ENCODE measurements at regions not wholly inside any gene's neighbourhood (a gene's known extent, or its start where the extent isn't known, plus 50 kb on each side); places are given as distances from the start of the nearest gene placed in this dataset.

GRCh38 chr2:203789618-203790017, 78.0 kb upstream of the CTLA4 start:
- Histone ChIP-seq H3K4me3 (replicated peaks; ENCODE audit: low read depth, low read length) (no peak overlapping the region), H3K36me3 (ENCODE audit: control insufficient read depth, insufficient read depth, low read length) (no peaks in the 10 kb centered on the region), H3K27me3 (replicated peaks; ENCODE audit: control insufficient read depth, insufficient read depth, low read length) (no peaks in the 10 kb centered on the region)
- DNase-seq (ENCODE audit: extremely low read depth, insufficient read length), result no peak
- TF ChIP-seq CTCF (IDR thresholded peaks at IDR 0.05; ENCODE audit: insufficient read depth, low read length, poor library complexity, severe bottlenecking), result no peak

DNA sequence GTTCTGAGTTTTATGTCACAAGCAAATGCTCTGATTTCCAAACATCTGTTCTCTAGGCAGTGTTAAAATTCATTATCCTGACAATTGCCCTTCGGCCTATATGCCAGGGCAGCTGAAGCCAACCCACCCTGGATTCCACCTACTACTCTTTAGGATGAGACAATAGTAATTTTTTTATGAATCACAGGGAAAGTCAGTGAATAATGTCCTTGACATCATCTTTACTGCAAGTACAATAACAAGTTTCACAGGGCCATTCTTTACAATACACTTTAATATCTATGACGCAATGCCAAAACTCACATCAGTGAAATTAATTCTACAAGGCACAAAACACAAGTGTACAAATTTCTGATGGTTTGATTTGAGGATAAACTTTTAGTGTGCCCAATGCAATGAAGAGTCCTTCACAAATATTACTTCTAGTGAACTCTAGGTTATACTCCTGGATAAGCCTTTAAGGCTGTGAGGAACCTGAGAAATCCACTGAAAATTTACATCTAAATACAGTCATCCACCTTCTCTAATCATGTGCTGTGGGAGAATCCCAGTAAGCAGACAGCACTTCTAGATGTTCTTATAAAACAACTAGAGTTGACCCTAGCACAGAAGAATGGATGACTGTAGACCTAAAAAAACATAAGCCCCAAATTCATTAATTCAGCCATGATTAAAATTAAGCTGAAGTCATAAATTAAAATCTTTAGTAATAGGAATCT, 77.3 kb upstream of the CTLA4 start:
- Histone ChIP-seq H3K27me3 (replicated peaks; ENCODE audit: control insufficient read depth, insufficient read depth, low read length) (no peaks in the 10 kb centered on the region), H3K4me3 (replicated peaks; ENCODE audit: low read depth, low read length) (no peak overlapping the region), H3K36me3 (ENCODE audit: control insufficient read depth, insufficient read depth, low read length) (no peaks in the 10 kb centered on the region)
- no peak for TF ChIP-seq CTCF (IDR thresholded peaks at IDR 0.05; ENCODE audit: insufficient read depth, low read length, poor library complexity, severe bottlenecking)
- no peak for DNase-seq (ENCODE audit: extremely low read depth, insufficient read length)

- DNase-seq (ENCODE audit: extremely low read depth, insufficient read length), result no peak
- Histone ChIP-seq H3K27me3 (replicated peaks; ENCODE audit: control insufficient read depth, insufficient read depth, low read length) (no peaks in the 10 kb centered on the region), H3K4me3 (replicated peaks; ENCODE audit: low read depth, low read length) (no peak overlapping the region), H3K36me3 (ENCODE audit: control insufficient read depth, insufficient read depth, low read length) (no peaks in the 10 kb centered on the region)
- no peak for TF ChIP-seq CTCF (IDR thresholded peaks at IDR 0.05; ENCODE audit: insufficient read depth, low read length, poor library complexity, severe bottlenecking)
Measured at GRCh38 chr2:203796248-203797010, 71.1 kb upstream of the CTLA4 start.

DNA sequence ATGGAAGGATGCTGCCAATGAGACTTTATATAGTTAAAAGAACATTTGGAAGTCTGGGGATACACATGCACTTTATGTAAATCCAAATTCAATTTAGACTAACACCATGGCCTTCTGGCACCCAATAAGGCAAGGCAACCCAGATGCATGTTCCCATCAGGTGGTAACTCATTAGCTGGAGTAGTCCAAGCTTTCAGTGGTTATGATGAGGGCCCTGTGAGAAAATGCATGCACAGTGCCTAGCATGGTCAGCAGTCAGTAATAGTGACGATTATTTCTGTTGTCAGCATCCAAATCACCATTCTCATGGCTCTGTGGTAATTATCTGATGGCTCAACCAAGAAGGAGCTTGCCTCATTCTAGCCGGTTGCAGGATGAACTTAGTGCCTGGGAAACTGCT, 70.3 kb upstream of the CTLA4 start:
- no peak overlapping the region for H3K4me3 ChIP-seq (replicated peaks; ENCODE audit: low read depth, low read length)
- DNase-seq (ENCODE audit: extremely low read depth, insufficient read length), result no peak
- no peak for TF ChIP-seq CTCF (IDR thresholded peaks at IDR 0.05; ENCODE audit: insufficient read depth, low read length, poor library complexity, severe bottlenecking)
- H3K36me3 ChIP-seq (ENCODE audit: control insufficient read depth, insufficient read depth, low read length), result no peaks in the 10 kb centered on the region
- no peaks in the 10 kb centered on the region for H3K27me3 ChIP-seq (replicated peaks; ENCODE audit: control insufficient read depth, insufficient read depth, low read length)

GRCh38 chr2:203797712-203798111, 69.9 kb upstream of the CTLA4 start:
- no peaks in the 10 kb centered on the region for H3K36me3 ChIP-seq (ENCODE audit: control insufficient read depth, insufficient read depth, low read length)
- TF ChIP-seq CTCF (IDR thresholded peaks at IDR 0.05; ENCODE audit: insufficient read depth, low read length, poor library complexity, severe bottlenecking), result no peak
- DNase-seq (ENCODE audit: extremely low read depth, insufficient read length), result no peak
- no peaks in the 10 kb centered on the region for H3K27me3 ChIP-seq (replicated peaks; ENCODE audit: control insufficient read depth, insufficient read depth, low read length)
- no peak overlapping the region for H3K4me3 ChIP-seq (replicated peaks; ENCODE audit: low read depth, low read length)

All from GM06990 (cell line).